ENCODE measurements at regions not wholly inside any gene's neighbourhood (a gene's known extent, or its start where the extent isn't known, plus 50 kb on each side); places are given as distances from the start of the nearest gene placed in this dataset.

DNA sequence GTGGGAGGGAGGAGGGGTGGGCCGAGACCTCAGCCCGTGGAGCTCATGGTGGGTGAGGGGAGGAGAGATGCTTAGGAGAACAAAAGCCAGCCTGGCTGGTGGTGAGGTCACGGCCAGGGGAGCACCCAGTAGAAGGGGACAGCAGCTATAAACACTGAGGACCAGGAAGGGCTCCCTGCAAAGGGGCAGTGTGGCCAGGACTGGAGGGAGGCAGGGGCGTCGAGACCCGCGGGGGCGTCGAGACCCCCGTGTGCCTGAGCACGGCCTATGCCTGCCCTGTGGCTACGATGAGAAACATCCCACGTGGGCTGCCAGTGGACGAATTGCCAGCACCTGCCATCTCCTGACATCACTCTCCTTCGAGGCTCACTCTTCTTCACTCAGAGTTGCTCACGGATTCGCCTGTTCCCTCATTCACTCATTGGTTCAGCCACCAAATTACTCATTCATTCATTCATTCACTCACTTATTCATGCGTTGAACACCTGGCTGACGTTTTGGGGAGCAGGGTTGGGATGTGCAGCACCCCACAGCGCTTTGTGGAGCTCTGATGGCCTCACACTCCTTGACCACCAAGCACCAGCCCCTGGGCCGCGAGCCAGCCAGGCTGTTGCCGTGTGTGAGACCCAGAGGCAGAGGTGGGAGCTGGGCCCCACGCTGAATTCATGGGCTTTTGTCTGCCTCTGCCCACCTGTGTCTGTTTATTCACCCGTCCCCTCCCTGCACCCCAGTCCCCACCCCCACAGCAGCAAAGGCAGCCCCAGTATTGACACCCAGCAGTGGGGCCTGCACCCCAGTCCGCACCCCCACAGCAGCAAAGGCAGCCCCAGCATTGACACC, 61.2 kb upstream of the BHLHE23 start:
- FAIRE-seq (no peak), DNase-seq (no peak)
- Histone ChIP-seq H3K27ac (ENCODE audit: low read depth in 1 of 3, low read length in 2 of 3) (no peak overlapping the region), H3K4me3 (ENCODE audit: low read depth in 1 of 3, low read length in 3 of 3) (no peak overlapping the region), H3K9me3 (ENCODE audit: control insufficient read depth in 2 of 2, insufficient read depth in 1 of 2, low read depth in 1 of 2, low read length in 1 of 2) (peaks cover 0 to 2% of the 10 kb centered on the region in 2 donors), H3K27me3 (ENCODE audit: control insufficient read depth in 3 of 3, insufficient read depth in 3 of 3, low read length in 3 of 3) (peaks cover 0 to 24% (median 11%) of the 10 kb centered on the region in 3 donors), H3K36me3 (ENCODE audit: control insufficient read depth in 3 of 3, insufficient read depth in 2 of 3, low read depth in 1 of 3, low read length in 3 of 3) (no peaks in the 10 kb centered on the region), H3K4me1 (ENCODE audit: control insufficient read depth in 3 of 3, insufficient read depth in 2 of 3, low read depth in 1 of 3, low read length in 2 of 3) (no peaks in the 10 kb centered on the region)
- 56 to 73% (median 70%) methylated on average over 19 to 25 of the region's 26 CpGs for WGBS, 3 donors

DNA sequence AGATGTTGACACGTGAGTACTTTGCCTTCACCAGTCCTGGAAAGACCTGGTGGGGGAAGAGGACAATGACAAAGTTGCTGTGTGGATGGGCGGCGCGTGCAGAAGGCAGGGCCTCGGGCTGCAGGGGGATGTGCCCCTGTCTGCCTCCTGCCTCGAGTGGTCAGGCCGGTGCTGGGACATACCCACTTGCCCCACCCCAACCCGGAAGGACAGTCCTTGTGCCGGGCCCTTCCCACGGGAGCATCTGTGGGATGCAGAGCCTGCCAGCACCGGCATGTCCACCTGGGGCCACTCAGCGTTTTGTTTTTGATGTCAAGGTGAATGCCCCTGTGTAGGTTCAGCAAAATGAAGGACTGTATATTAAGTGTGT, 60.5 kb upstream of the BHLHE23 start:
- no peak overlapping the region for H3K27ac ChIP-seq (ENCODE audit: low read depth in 1 of 3, low read length in 2 of 3)
- no peaks in the 10 kb centered on the region for H3K36me3 ChIP-seq (ENCODE audit: control insufficient read depth in 3 of 3, insufficient read depth in 2 of 3, low read depth in 1 of 3, low read length in 3 of 3)
- no peak for FAIRE-seq
- DNase-seq = no peak
- no peaks in the 10 kb centered on the region for H3K4me1 ChIP-seq (ENCODE audit: control insufficient read depth in 3 of 3, insufficient read depth in 2 of 3, low read depth in 1 of 3, low read length in 2 of 3)
- peaks cover 0 to 17% (median 6%) of the 10 kb centered on the region in 3 donors for H3K27me3 ChIP-seq (ENCODE audit: control insufficient read depth in 3 of 3, insufficient read depth in 3 of 3, low read length in 3 of 3)
- WGBS, 3 donors = 50 to 67% (median 55%) methylated on average over 12 of the region's 12 CpGs
- H3K9me3 ChIP-seq (ENCODE audit: control insufficient read depth in 2 of 2, insufficient read depth in 1 of 2, low read depth in 1 of 2, low read length in 1 of 2) = peaks cover 0 to 2% of the 10 kb centered on the region in 2 donors
- H3K4me3 ChIP-seq (ENCODE audit: low read depth in 1 of 3, low read length in 3 of 3) = no peak overlapping the region

DNA sequence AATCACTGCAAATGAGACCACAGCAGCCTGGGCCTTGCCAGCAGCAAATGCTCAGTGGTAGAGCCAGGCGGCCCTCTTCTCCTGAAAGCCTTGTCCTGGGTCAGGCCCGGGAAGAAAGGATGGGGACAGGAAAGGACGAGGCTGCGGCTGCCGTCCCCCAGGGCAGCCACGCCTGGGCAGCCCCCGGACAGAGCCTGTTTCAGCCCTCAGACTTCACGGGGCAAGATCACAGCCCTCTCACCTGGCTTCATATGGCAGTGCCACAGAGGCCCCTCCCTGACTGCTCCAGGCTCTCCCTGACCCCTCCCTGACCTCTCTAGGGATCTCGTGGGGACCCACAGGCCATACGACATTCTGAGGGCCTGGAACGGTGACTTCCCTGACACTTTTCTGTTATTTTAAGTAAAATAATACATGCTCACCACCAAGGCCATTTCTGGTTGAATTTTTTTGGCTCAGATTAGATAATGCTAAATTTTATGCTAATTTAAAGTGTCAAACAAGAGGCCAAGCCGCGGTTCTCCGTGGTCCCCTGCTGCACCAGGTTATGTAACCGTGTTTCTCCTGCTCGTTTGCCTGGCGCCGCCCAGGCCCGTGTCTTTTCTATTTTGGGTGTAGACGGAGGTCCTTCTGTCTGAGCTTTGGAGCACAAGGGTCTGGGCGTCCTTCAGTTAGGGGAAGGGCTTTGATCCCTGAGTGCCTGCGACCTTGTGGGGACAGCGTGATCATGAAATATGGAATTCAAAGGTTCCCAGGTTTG, 59.9 kb upstream of the BHLHE23 start:
- Histone ChIP-seq H3K27me3 (ENCODE audit: control insufficient read depth in 3 of 3, insufficient read depth in 3 of 3, low read length in 3 of 3) (peaks cover 0 to 17% (median 6%) of the 10 kb centered on the region in 3 donors), H3K4me3 (ENCODE audit: low read depth in 1 of 3, low read length in 3 of 3) (no peak overlapping the region), H3K27ac (ENCODE audit: low read depth in 1 of 3, low read length in 2 of 3) (no peak overlapping the region), H3K36me3 (ENCODE audit: control insufficient read depth in 3 of 3, insufficient read depth in 2 of 3, low read depth in 1 of 3, low read length in 3 of 3) (no peaks in the 10 kb centered on the region), H3K4me1 (ENCODE audit: control insufficient read depth in 3 of 3, insufficient read depth in 2 of 3, low read depth in 1 of 3, low read length in 2 of 3) (no peaks in the 10 kb centered on the region), H3K9me3 (ENCODE audit: control insufficient read depth in 2 of 2, insufficient read depth in 1 of 2, low read depth in 1 of 2, low read length in 1 of 2) (peaks cover 0 to 2% of the 10 kb centered on the region in 2 donors)
- FAIRE-seq (no peak), DNase-seq (no peak)
- WGBS, 3 donors = 66 to 74% (median 73%) methylated on average over 22 to 23 of the region's 23 CpGs

DNA sequence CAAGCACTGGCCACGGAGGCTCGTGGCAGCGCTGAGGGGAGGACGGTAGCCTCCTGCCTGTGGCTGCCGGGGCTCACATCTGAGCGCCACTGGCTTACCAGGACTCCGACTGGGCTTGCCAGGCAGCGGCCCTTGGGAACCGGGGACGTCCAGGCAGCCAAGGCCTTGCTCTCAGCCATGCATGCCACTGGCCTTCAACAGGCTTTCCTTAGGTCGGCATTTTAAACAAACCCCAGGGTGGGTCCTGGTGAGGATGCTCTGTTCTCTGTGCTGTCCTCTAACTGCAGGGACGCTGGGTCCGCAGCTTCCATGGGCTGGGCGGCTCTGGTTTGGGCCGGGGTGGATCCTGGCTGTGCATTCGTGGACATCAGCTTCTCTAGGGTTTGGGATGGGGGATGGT, 59.1 kb upstream of the BHLHE23 start:
- no peak for DNase-seq
- Histone ChIP-seq H3K27me3 (ENCODE audit: control insufficient read depth in 3 of 3, insufficient read depth in 3 of 3, low read length in 3 of 3) (peaks cover 0 to 9% (median 6%) of the 10 kb centered on the region in 3 donors), H3K27ac (ENCODE audit: low read depth in 1 of 3, low read length in 2 of 3) (no peak overlapping the region), H3K36me3 (ENCODE audit: control insufficient read depth in 3 of 3, insufficient read depth in 2 of 3, low read depth in 1 of 3, low read length in 3 of 3) (no peaks in the 10 kb centered on the region), H3K9me3 (ENCODE audit: control insufficient read depth in 2 of 2, insufficient read depth in 1 of 2, low read depth in 1 of 2, low read length in 1 of 2) (no peaks in the 10 kb centered on the region), H3K4me1 (ENCODE audit: control insufficient read depth in 3 of 3, insufficient read depth in 2 of 3, low read depth in 1 of 3, low read length in 2 of 3) (no peaks in the 10 kb centered on the region), H3K4me3 (ENCODE audit: low read depth in 1 of 3, low read length in 3 of 3) (no peak overlapping the region)
- no peak for FAIRE-seq
- WGBS, 3 donors = 82 to 89% (median 84%) methylated on average over 12 to 16 of the region's 16 CpGs

DNA sequence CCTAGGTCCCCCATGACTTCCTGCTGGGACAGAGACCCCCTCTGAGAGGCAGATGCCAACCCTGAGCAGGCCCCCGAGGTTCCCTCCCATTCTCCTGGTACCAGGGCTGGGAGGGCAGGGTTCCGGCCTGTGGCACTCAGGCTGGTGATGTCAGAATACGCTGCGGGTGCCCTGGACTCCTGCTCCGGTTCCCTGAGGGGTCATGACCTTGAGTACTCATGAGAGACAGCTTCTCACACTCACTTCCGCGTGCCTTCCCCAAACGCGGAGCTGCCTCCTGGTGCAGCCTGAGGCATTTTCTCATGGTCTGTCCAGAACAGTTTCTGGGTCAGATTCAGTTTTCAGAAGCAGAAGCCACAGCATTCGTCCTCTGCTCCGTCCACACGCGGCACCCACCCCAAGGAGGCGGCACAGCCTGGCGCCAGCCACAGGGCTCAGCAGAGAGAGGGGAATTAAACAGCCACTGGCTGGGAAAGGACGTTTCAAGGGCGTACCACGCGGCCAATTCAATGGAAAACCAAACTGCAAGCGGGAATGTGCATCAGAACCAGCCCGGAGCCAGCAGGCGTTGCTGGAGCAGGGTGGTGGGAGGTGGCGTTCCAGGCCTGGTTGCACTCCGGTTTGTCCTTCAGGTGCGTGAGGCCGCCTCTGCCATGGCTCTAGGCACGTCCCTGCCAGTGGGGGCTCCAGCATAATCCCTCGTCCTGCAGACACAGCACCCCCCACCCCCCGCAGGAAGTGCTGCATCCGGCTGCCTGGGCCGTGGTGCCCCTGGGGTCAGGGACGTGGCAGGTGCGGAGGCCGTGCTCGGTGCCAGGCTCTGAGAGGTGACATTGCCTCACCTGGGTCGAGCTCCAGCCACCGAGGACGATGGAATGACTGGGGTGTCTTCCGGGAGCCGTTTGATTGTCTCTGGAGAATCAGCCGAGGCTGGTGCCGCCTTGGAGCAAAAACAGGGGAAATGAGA, 58.3 kb upstream of the BHLHE23 start:
- Histone ChIP-seq H3K4me1 (ENCODE audit: control insufficient read depth in 3 of 3, insufficient read depth in 2 of 3, low read depth in 1 of 3, low read length in 2 of 3) (no peaks in the 10 kb centered on the region), H3K9me3 (ENCODE audit: control insufficient read depth in 2 of 2, insufficient read depth in 1 of 2, low read depth in 1 of 2, low read length in 1 of 2) (no peaks in the 10 kb centered on the region), H3K27me3 (ENCODE audit: control insufficient read depth in 3 of 3, insufficient read depth in 3 of 3, low read length in 3 of 3) (peaks cover 0 to 4% (median 3%) of the 10 kb centered on the region in 3 donors), H3K36me3 (ENCODE audit: control insufficient read depth in 3 of 3, insufficient read depth in 2 of 3, low read depth in 1 of 3, low read length in 3 of 3) (no peaks in the 10 kb centered on the region), H3K27ac (ENCODE audit: low read depth in 1 of 3, low read length in 2 of 3) (no peak overlapping the region), H3K4me3 (ENCODE audit: low read depth in 1 of 3, low read length in 3 of 3) (no peak overlapping the region)
- no peak for FAIRE-seq
- DNase-seq = no peak
- 70 to 71% (median 70%) methylated on average over 42 of the region's 42 CpGs for WGBS, 3 donors

DNA sequence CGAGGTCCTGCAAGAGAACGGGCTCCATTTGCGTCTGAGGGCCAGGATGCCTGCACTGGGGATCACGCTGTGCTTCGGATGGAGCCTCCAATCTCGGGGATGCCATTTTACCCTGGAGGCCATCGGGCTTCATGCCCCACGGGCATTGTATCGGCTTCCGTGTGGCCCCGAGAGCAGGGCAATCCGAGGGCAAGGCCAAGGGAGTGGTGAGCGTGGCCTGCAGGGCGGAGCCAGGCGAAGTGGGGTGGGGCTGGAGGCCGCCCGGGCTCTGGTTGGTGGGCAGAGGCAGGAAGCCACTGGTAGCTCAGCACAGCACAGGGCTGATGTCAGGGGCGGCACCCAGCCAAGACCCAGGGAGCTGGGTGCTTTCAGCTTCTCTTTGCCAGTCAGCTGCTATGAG, 57.5 kb upstream of the BHLHE23 start:
- peaks cover 0 to 2% (median 0%) of the 10 kb centered on the region in 3 donors for H3K27me3 ChIP-seq (ENCODE audit: control insufficient read depth in 3 of 3, insufficient read depth in 3 of 3, low read length in 3 of 3)
- 63 to 82% (median 71%) methylated on average over 18 of the region's 18 CpGs for WGBS, 3 donors
- no peak overlapping the region for H3K4me3 ChIP-seq (ENCODE audit: low read depth in 1 of 3, low read length in 3 of 3)
- no peaks in the 10 kb centered on the region for H3K4me1 ChIP-seq (ENCODE audit: control insufficient read depth in 3 of 3, insufficient read depth in 2 of 3, low read depth in 1 of 3, low read length in 2 of 3)
- H3K36me3 ChIP-seq (ENCODE audit: control insufficient read depth in 3 of 3, insufficient read depth in 2 of 3, low read depth in 1 of 3, low read length in 3 of 3) = no peaks in the 10 kb centered on the region
- FAIRE-seq (no peak), DNase-seq (no peak)
- no peak overlapping the region for H3K27ac ChIP-seq (ENCODE audit: low read depth in 1 of 3, low read length in 2 of 3)
- H3K9me3 ChIP-seq (ENCODE audit: control insufficient read depth in 2 of 2, insufficient read depth in 1 of 2, low read depth in 1 of 2, low read length in 1 of 2) = no peaks in the 10 kb centered on the region

DNA sequence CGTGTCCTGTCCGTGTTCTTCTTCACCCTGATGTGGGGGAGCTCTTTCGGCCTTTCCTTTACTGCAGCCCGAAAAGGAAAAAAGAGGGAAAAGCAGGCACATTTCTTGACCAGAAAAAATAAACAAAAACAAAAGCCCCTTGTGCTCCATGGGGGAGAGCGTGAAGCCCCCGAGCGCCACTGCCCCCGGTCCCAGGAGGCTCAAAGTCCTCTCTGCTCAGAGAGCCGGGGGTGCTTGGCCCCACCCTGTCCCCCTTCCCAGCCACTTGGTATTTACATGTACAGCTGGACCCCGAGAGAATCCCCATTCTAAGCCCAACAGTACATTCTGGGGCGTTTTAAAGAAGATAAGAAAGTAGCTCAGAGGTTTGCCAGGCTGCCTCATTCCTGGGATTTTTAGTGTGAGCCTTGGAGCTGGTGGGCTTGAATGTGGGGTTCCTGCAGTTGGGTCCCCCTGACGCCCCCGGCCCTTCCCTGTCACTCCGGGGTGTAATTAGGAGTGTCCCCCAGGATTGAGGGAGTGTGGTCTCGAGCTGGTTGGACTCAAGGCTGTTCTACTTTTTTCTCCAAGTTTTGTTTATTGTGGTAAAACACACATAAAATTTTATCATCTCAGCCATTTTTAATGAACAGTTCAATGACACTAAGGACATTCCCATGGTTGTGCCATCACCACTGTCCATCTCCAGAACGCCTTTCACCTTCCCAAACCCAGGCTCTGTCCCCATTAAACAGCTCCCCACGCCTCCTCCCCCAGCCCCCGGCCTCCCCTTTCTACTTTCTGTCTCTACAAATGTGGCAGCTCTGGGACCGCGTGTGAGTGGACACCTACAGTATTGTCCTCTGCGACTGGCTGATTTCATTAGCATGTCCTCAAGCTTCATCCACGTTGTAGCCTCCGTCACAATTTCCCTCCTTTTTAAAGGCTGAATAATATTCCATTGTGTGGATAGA, 55.7 kb upstream of the BHLHE23 start:
- 77 to 79% (median 78%) methylated on average over 23 of the region's 23 CpGs for WGBS, 3 donors
- Histone ChIP-seq H3K36me3 (ENCODE audit: control insufficient read depth in 3 of 3, insufficient read depth in 2 of 3, low read depth in 1 of 3, low read length in 3 of 3) (no peaks in the 10 kb centered on the region), H3K4me1 (ENCODE audit: control insufficient read depth in 3 of 3, insufficient read depth in 2 of 3, low read depth in 1 of 3, low read length in 2 of 3) (no peaks in the 10 kb centered on the region), H3K27ac (ENCODE audit: low read depth in 1 of 3, low read length in 2 of 3) (no peak overlapping the region), H3K4me3 (ENCODE audit: low read depth in 1 of 3, low read length in 3 of 3) (no peak overlapping the region), H3K27me3 (ENCODE audit: control insufficient read depth in 3 of 3, insufficient read depth in 3 of 3, low read length in 3 of 3) (peaks cover 0 to 10% (median 0%) of the 10 kb centered on the region in 3 donors), H3K9me3 (ENCODE audit: control insufficient read depth in 2 of 2, insufficient read depth in 1 of 2, low read depth in 1 of 2, low read length in 1 of 2) (no peaks in the 10 kb centered on the region)
- no peak for FAIRE-seq
- no peak for DNase-seq
